Endodermal cell (in vitro differentiated cells): ENCODE measurements at regions not wholly inside any gene's neighbourhood (a gene's known extent, or its start where the extent isn't known, plus 50 kb on each side); places are given as distances from the start of the nearest gene placed in this dataset.

Experiments
- DNase-seq: peaks from one replicate; pipeline ENCODE4 v3.0.0-alpha.2; 2017
- H3K27ac ChIP-seq: 2 replicates; pipeline ENCODE4 v1.5.1; 2013; ENCODE audit warnings: mild to moderate bottlenecking, low read depth, low read length, moderate library complexity
- H3K27me3 ChIP-seq: 2 replicates; pipeline ENCODE4 v1.6.1; 2013; ENCODE audit warnings: mild to moderate bottlenecking, low read length, moderate library complexity; ENCODE audit not compliant: insufficient read depth, control insufficient read depth, poor library complexity, severe bottlenecking
- H3K36me3 ChIP-seq: 2 replicates; pipeline ENCODE4 v1.7.0; 2013; ENCODE audit warnings: mild to moderate bottlenecking, low read length, moderate library complexity; ENCODE audit not compliant: control insufficient read depth, insufficient read depth
- H3K4me1 ChIP-seq: one replicate; pipeline ENCODE4 v1.7.0; 2013; ENCODE audit warnings: low read length; ENCODE audit not compliant: control insufficient read depth, insufficient read depth
- H3K4me3 ChIP-seq: 2 replicates; pipeline ENCODE4 v1.5.1; 2013; ENCODE audit warnings: mild to moderate bottlenecking, low read length, moderate library complexity
- H3K9ac ChIP-seq: 2 replicates; pipeline ENCODE4 v1.6.1; 2013; ENCODE audit warnings: mild to moderate bottlenecking, low read length, moderate library complexity; ENCODE audit not compliant: poor library complexity, severe bottlenecking; ENCODE audit errors: extremely low read depth
- H3K9me3 ChIP-seq: 2 replicates; pipeline ENCODE4 v1.6.1; 2013; ENCODE audit warnings: mild to moderate bottlenecking, low read length, moderate library complexity; ENCODE audit not compliant: control insufficient read depth
- H3K27ac Mint-ChIP-seq: 2 replicates; pipeline ENCODE4 v1.8.0; 2020; ENCODE audit warnings: mixed read lengths
- H3K27me3 Mint-ChIP-seq: 2 replicates; pipeline ENCODE4 v1.8.0; 2021; ENCODE audit warnings: mild to moderate bottlenecking, mixed read lengths; ENCODE audit not compliant: insufficient read depth
- H3K36me3 Mint-ChIP-seq: 2 replicates; pipeline ENCODE4 v1.8.0; 2020; ENCODE audit warnings: low read depth, mixed read lengths
- H3K4me1 Mint-ChIP-seq: 2 replicates; pipeline ENCODE4 v1.8.0; 2020; ENCODE audit warnings: mixed read lengths
- H3K4me3 Mint-ChIP-seq: 2 replicates; pipeline ENCODE4 v1.8.0; 2020; ENCODE audit warnings: mild to moderate bottlenecking, moderate library complexity, mixed read lengths
- H3K9me3 Mint-ChIP-seq: 2 replicates; pipeline ENCODE4 v1.8.0; 2020; ENCODE audit warnings: mild to moderate bottlenecking, mixed read lengths
- WGBS, 2 experiments: methylation state at CpG; one replicate each; pipeline versions ENCODE4 v1.1.5 to v1.1.7; 2013; ENCODE audit warnings: missing lambda C conversion rate in 2 of 2, mixed read lengths in 1 of 2; ENCODE audit not compliant: insufficient coverage in 1 of 2, insufficient read length in 1 of 2; 5-methylcytosine and 5-hydroxymethylcytosine counted together
- TF ChIP-seq, protein P1 (sequence below): fragments of 200-600 bp; sonication (generic); conservative IDR thresholded peaks from 2 replicates; pipeline ENCODE4 v1.5.0; 2021; ENCODE audit warnings: antibody characterized with exemption, mild to moderate bottlenecking

DNA sequence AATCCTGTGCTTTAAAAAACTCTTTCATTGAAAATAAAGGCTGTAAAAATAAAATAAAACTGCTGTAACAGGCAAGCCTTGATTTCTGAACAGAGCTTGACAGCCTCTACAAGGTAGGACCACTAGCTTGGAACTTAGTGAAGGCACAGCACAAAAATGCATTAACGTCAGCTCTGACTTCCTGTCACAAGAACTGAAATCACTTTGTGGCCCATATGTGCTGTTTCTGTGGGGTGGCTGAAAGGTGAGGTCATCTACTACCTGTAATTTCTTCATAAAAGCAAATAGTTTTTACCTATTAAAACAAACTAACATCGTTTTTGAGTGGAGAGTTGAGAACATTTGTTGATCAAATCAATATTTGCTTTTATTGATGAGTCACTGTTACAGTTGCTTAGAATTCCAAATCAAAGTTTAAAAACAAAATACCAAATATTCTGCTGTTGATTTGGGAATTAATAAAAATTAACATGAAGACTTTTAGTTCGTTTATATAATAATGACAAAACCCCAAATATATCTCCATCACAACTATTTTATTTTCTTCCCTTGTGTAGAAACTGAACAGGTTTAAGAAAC is 1034.1 kb downstream of the MCTP2 start:
- TF ChIP-seq, protein P1, sequence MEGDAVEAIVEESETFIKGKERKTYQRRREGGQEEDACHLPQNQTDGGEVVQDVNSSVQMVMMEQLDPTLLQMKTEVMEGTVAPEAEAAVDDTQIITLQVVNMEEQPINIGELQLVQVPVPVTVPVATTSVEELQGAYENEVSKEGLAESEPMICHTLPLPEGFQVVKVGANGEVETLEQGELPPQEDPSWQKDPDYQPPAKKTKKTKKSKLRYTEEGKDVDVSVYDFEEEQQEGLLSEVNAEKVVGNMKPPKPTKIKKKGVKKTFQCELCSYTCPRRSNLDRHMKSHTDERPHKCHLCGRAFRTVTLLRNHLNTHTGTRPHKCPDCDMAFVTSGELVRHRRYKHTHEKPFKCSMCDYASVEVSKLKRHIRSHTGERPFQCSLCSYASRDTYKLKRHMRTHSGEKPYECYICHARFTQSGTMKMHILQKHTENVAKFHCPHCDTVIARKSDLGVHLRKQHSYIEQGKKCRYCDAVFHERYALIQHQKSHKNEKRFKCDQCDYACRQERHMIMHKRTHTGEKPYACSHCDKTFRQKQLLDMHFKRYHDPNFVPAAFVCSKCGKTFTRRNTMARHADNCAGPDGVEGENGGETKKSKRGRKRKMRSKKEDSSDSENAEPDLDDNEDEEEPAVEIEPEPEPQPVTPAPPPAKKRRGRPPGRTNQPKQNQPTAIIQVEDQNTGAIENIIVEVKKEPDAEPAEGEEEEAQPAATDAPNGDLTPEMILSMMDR, result no peak
- no peaks in the 10 kb centered on the region for H3K36me3 Mint-ChIP-seq
- Histone ChIP-seq H3K36me3 (no peaks in the 10 kb centered on the region), H3K4me3 (no peak overlapping the region), H3K9me3 (no peaks in the 10 kb centered on the region), H3K27me3 (no peaks in the 10 kb centered on the region), H3K9ac (no peak overlapping the region), H3K27ac (no peak overlapping the region), H3K4me1 (no peaks in the 10 kb centered on the region)
- no peak overlapping the region for H3K4me3 Mint-ChIP-seq
- H3K9me3 Mint-ChIP-seq, result no peaks in the 10 kb centered on the region
- no peaks in the 10 kb centered on the region for H3K27me3 Mint-ChIP-seq
- no peak overlapping the region for H3K27ac Mint-ChIP-seq
- 97% methylated on average over 3 of the region's 3 CpGs; no CpG with 5 or more reads in 1 of the 2 experiments for WGBS, 2 experiments
- DNase-seq, result no peak
- peaks cover 7% of the 10 kb centered on the region for H3K4me1 Mint-ChIP-seq

GRCh38 chr15:95266451-95267061 is 1035.2 kb downstream of the MCTP2 start:
- TF ChIP-seq, protein P1, result no peak
- no peaks in the 10 kb centered on the region for H3K9me3 Mint-ChIP-seq
- no peak overlapping the region for H3K4me3 ChIP-seq
- peaks cover 7% of the 10 kb centered on the region for H3K4me1 Mint-ChIP-seq
- WGBS, 2 experiments, result 85 to 93% methylated on average over 3 to 7 of the region's 7 CpGs
- no peaks in the 10 kb centered on the region for H3K4me1 ChIP-seq
- no peaks in the 10 kb centered on the region for H3K27me3 ChIP-seq
- H3K36me3 ChIP-seq, result no peaks in the 10 kb centered on the region
- no peak overlapping the region for H3K4me3 Mint-ChIP-seq
- DNase-seq, result no peak
- H3K9me3 ChIP-seq, result no peaks in the 10 kb centered on the region
- no peak overlapping the region for H3K27ac Mint-ChIP-seq
- H3K9ac ChIP-seq, result no peak overlapping the region
- H3K36me3 Mint-ChIP-seq, result no peaks in the 10 kb centered on the region
- H3K27ac ChIP-seq, result no peak overlapping the region
- no peaks in the 10 kb centered on the region for H3K27me3 Mint-ChIP-seq

DNA sequence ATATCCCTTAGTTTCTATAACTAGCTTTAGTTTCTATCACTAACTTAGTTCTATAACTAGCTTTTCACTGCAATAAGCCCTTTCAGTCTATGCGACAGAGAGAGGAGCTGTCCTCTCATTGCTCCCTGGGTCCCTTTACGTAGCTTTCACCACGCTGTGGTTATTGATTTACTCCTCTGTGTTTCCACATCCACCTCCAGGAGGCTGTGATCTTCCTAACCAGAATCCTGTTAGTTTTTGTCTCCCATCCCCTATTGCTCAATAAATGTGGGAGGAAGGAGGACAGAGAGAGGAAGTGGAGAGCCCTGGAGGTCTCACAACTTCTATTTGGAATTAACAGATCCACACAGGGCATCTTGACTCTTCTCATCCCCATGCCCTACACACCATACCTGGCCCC is 1036.1 kb downstream of the MCTP2 start:
- 86 to 93% methylated on average over 2 to 3 of the region's 3 CpGs for WGBS, 2 experiments
- no peak overlapping the region for H3K27ac ChIP-seq

More for the DNA sequence above, 1036.1 kb downstream of the MCTP2 start:
- no peaks in the 10 kb centered on the region for H3K27me3 Mint-ChIP-seq
- H3K36me3 Mint-ChIP-seq, result no peaks in the 10 kb centered on the region
- Histone ChIP-seq H3K4me1 (no peaks in the 10 kb centered on the region), H3K36me3 (no peaks in the 10 kb centered on the region), H3K27me3 (no peaks in the 10 kb centered on the region), H3K9ac (no peak overlapping the region), H3K4me3 (no peak overlapping the region), H3K9me3 (no peaks in the 10 kb centered on the region)
- no peak overlapping the region for H3K4me3 Mint-ChIP-seq
- no peaks in the 10 kb centered on the region for H3K9me3 Mint-ChIP-seq
- no peak for DNase-seq
- TF ChIP-seq, protein P1, result peak; percentile 16
- H3K27ac Mint-ChIP-seq, result no peak overlapping the region
- H3K4me1 Mint-ChIP-seq, result peaks cover 7% of the 10 kb centered on the region
